ENCODE measurements at regions not wholly inside any gene's neighbourhood (a gene's known extent, or its start where the extent isn't known, plus 50 kb on each side); places are given as distances from the start of the nearest gene placed in this dataset.
"Not testable (repeated sequence)": the region's sequence is repeated elsewhere in the genome, so short reads cannot be mapped to it uniquely, and the experiment has no call there.

- not testable (repeated sequence) for TF ChIP-seq MYC (IDR thresholded peaks at IDR 0.05; ENCODE audit: low read depth, low read length); MYC (CRISPR knock-in tag; IDR thresholded peaks at IDR 0.05; ENCODE audit: borderline replicate concordance, low read depth); POLR2AphosphoS5 (IDR thresholded peaks at IDR 0.05; ENCODE audit: control insufficient read depth, insufficient read depth, low read depth, low read length); RAD21 (CRISPR knock-in tag; conservative IDR thresholded peaks at IDR 0.05 in 1 of 2, IDR thresholded peaks at IDR 0.05 in 1 of 2); POLR2A (conservative IDR thresholded peaks at IDR 0.05); ZNF121 (CRISPR knock-in tag; conservative IDR thresholded peaks at IDR 0.05); REST (IDR thresholded peaks at IDR 0.05; ENCODE audit: borderline replicate concordance); REST (CRISPR knock-in tag; IDR thresholded peaks at IDR 0.05; ENCODE audit: low read depth); ARHGAP35 (IDR thresholded peaks at IDR 0.05; ENCODE audit: partially characterized antibody); POLR2G (IDR thresholded peaks at IDR 0.05; ENCODE audit: low read depth, low read length); SP1 (CRISPR knock-in tag; IDR thresholded peaks at IDR 0.05); ZNF561 (CRISPR knock-in tag; conservative IDR thresholded peaks at IDR 0.05); E2F5 (CRISPR knock-in tag; IDR thresholded peaks at IDR 0.05)
- TF ChIP-seq, protein P1, sequence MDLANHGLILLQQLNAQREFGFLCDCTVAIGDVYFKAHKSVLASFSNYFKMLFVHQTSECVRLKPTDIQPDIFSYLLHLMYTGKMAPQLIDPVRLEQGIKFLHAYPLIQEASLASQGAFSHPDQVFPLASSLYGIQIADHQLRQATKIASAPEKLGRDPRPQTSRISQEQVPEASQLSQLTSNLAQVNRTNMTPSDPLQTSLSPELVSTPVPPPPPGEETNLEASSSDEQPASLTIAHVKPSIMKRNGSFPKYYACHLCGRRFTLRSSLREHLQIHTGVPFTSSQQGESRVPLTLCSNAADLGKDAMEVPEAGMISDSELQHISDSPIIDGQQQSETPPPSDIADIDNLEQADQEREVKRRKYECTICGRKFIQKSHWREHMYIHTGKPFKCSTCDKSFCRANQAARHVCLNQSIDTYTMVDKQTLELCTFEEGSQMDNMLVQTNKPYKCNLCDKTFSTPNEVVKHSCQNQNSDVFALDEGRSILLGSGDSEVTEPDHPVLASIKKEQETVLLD (IDR thresholded peaks at IDR 0.05) = not testable (repeated sequence)
Measured at GRCh38 chr1:117718596-117718995, 112.7 kb downstream of the TENT5C start.
